Breast epithelium (tissue), 3 donors: ENCODE measurements at regions not wholly inside any gene's neighbourhood (a gene's known extent, or its start where the extent isn't known, plus 50 kb on each side); places are given as distances from the start of the nearest gene placed in this dataset.

Experiments used
- CTCF ChIP-seq, 3 donors: fragments of 450-650 bp; IDR thresholded peaks; one replicate each; pipeline ENCODE4 v1.5.1; 2016 to 2017; ENCODE audit warnings: antibody characterized with exemption in 3 of 3, mild to moderate bottlenecking in 3 of 3, moderate library complexity in 3 of 3
- POLR2A ChIP-seq: fragments of 450-650 bp; IDR thresholded peaks from one replicate; pipeline ENCODE4 v1.6.1; 2016; ENCODE audit warnings: antibody characterized with exemption, mild to moderate bottlenecking, moderate library complexity
- POLR2AphosphoS5 ChIP-seq, 3 donors: sonication (generic); formaldehyde crosslinking; IDR thresholded peaks; one replicate each; pipeline ENCODE4 v1.6.1; 2017; ENCODE audit warnings: antibody characterized with exemption in 3 of 3

DNA sequence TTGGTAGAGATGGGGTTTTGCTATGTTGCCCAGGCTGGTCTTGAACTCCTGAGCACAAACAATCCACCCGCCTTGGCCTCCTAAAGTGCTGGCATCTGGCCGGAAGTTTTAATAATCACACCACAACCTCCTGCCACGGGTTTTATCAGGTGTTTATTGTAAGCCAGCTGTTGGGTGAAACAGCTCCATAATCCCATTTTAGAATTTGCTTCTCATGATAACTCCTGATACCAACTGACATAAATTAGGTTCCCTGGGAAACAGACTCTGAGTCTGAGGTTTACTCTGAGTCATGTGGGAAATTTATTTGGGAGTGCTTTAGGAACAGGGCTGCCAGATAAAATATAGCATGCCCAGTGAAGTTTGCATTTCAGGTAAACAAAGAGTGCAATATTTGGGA is 122.6 kb upstream of the MED13 start:
- TF ChIP-seq POLR2A (no peak), CTCF (IDR thresholded peaks at IDR 0.05) (no peak), POLR2AphosphoS5 (IDR thresholded peaks at IDR 0.05) (no peak)
